Activated CD4-positive, alpha-beta T cell treated with anti-CD3 and anti-CD28 coated beads, Interleukin-2, amount 50 U/mL, for 16 hours (primary cell): ENCODE measurements at regions not wholly inside any gene's neighbourhood (a gene's known extent, or its start where the extent isn't known, plus 50 kb on each side); places are given as distances from the start of the nearest gene placed in this dataset.
"Not testable (repeated sequence)": the region's sequence is repeated elsewhere in the genome, so short reads cannot be mapped to it uniquely, and the experiment has no call there.

Experiments
- DNase-seq: peaks from one replicate; pipeline ENCODE4 v3.0.0-alpha.2; 2020

DNA sequence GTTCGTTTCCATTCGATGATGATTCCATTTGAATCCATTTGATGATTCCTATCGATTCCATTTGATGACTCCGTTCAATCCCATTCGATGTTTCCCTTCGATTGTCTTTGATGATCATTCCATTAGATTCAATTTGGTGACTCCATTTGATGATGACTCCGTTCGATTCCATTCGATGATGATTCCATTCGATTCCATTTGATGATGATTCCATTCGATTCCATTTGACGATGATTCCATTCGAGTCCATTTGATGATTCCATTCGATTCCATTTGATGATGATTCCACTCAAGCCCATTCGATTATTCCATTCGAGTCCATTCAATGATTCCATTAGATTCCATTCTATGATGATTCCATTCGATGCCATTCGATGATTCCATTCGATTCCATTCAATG lies 2730.6 kb downstream of the RPIA start:
- DNase-seq, result not testable (repeated sequence)

GRCh38 chr2:91427148-91427547 lies 2735.7 kb downstream of the RPIA start:
- DNase-seq, result not testable (repeated sequence)

DNA sequence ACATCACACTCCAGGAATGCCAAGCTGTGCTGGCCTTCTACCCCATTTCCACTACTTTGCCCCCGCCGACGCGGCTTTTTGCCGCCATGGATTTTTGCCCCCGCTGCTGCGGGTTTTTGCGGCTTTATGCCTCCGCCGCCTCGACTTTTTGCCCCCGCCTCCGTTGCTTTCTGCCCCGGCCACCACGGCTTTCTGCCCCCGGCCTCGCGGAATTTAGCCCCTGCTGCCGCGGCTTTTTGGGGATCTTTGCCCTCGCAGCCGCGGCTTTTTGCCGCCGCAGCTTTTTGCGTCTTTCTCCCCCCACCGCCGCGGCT lies 2750.4 kb downstream of the RPIA start:
- not testable (repeated sequence) for DNase-seq

DNA sequence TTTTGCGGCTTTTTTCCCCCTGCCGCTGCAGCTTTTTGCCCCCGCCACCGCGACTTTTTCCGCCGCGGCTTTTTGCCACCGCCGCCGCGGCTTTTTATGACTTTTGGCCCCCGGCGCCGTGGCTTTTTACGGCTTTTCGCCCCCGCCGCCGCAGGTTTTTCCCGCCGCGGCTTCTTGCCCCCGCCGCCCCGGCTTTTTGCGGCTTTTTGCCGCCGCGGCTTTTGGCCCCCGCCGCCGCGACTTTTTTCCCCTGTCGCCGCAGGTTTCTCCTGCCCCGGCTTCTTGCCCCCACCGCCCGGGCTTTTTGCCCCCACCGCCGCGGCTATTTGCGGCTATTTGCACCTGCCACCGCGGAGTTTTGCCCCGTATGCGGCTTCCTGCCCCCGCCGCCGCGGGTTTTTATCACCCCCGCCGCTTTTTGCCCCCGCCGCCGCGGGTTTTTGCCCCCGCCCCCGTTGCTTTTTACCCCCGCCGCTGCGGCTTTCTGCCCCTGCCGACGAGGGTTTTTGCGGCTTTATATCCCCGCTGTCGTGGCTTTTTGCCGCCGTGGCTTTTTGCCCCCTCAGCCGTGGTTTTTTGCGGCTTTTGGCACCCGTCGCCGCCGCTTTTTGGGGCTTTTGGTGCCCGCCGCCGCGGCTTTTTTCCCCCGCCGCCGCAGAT lies 2750.9 kb downstream of the RPIA start:
- no peak for DNase-seq

DNA sequence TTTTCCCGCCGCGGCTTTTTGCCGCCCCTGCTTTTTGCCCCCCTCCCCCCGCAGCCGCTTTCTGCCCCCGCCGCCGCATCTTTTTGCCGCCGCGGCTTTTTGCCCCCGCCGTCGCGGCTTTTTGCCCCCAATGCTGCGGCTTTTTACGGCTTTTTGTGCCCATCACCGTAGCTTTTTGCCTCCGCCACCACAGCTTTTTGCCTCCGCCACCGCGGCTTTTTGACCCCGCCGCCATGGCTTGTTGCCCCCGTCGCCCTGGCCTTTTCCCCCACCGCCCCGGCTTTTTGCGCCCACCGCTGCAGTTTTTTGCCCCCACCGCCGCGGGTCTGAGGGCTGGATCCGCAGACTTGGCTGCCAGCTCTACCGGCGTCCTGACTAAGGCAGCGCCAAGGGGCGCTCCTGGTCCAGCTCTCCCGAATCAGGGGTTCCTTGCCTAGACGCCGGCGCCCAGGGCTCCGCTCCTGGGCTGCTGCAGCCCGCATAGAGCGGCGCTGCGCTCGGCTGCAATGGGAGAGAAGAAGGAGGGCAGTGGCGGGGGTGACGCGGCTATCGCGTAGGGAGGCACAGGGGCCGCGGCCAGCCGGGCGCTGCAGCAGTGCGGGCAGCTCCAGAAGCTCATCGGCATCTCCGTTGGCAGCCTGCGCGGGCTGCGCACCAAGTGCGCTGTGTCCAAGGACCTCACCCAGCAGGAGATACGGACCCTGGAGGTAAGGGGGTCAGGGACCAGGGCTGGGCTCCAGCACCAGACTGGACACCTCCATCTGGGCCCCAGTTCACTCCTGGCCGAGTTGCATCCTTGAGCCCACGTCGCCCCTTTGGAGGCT lies 2751.6 kb downstream of the RPIA start:
- not testable (repeated sequence) for DNase-seq

DNA sequence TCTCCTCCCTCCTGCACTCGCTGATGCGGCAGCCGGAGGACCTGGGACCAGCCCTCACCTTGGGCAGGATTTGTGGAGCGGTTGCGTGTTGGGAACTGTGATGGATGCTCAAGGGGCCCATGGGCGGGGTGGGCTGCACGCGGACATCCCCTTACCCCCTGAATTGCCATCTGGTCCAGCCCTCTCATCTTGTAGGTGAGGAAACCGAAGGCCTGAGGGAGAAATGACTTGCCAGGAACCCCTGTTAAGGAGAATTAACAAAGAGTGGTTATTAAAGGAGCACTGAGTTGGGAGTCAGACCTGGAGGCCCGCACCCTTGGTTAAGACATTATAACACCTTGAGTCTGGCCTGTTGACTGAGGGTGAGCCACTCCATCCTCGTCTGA lies 2752.2 kb downstream of the RPIA start:
- DNase-seq, result not testable (repeated sequence)

DNA sequence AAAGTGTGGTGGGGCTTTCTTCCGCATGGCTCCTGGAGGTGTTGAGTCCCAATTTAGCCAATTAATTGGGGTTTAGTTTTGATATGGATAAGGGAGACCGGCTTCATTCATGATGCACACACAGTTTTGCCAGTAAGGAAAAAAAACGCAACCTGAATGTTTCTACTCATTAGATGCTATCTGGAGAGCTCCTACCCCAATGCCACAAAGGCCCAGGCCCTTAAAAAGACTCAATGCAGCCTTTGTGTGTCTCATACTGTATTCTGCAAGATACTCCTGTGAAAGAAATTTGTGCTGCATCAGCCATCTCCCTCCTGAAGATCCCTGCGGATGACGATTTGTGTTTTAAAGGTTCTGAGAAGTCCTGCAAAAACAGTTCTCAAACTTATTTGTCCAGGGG lies 2754.2 kb downstream of the RPIA start:
- DNase-seq, result not testable (repeated sequence)

DNA sequence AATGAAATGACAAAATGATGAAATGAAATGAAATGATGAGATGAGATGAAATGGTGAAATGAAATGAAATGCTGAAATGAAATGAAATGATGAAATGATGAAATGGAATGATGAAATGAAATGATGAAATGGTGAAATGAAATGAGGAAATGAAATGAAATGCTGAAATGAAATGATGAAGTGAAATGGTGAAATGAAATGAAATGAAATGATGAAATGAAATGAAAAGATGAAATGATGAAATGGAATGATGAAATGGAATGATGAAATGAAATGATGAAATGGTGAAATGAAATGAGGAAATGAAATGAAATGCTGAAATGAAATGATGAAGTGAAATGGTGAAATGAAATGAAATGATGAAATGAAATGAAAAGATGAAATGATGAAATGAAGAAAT lies 2755.0 kb downstream of the RPIA start:
- not testable (repeated sequence) for DNase-seq

DNA sequence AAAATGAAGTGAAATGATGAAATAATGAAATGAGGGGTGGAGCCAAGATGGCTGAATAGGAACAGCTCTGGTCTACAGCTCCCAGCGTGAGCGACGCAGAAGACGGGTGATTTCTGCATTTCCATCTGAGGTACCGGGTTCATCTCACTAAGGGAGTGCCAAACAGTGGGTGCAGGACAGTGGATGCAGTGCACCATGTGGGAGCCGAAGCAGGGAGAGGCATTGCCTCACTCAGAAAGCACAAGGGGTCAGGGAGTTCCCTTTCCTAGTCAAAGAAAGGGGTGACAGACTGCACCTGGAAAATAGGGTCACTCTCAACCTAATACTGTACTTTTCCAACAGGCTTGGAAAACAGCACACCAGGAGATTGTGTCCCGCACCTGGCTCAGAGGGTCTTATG lies 2755.4 kb downstream of the RPIA start:
- DNase-seq, result not testable (repeated sequence)

- DNase-seq, result not testable (repeated sequence)
Measured at GRCh38 chr2:91447508-91447907, 2756.0 kb downstream of the RPIA start.

- not testable (repeated sequence) for DNase-seq
Measured at GRCh38 chr2:91462292-91462691, 2770.8 kb downstream of the RPIA start.

GRCh38 chr2:91463007-91463406 lies 2771.5 kb downstream of the RPIA start:
- not testable (repeated sequence) for DNase-seq

DNA sequence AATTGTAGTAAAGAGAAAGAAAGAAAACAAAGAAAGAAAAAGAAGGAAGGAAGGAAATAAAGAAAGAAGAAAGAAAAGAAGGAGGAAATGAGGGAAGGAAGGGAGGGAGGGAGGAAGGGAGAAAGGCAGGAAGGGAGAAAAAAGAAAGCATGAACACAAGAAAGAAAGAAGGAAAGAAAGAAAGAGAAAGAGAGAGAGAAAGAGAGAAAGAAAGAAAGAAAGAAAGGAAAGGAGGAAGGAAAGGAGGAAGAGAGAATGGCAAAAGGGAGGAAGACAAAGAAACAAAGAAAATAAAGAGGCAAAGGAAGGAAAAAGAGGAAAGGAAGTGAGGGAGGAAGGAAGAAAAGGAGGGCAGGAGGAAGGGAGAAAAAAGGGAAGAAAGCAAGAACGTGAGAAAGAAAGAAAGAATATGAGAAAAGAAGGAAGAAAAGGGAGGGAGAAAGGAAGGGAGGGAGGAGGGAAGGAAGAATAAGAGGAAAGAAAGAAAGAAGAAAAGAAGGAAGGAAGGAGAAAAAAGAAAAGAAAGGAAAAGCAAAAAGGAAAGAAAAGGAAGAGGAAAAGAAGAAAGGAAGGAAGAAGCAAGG lies 2775.4 kb downstream of the RPIA start:
- DNase-seq, result not testable (repeated sequence)

DNA sequence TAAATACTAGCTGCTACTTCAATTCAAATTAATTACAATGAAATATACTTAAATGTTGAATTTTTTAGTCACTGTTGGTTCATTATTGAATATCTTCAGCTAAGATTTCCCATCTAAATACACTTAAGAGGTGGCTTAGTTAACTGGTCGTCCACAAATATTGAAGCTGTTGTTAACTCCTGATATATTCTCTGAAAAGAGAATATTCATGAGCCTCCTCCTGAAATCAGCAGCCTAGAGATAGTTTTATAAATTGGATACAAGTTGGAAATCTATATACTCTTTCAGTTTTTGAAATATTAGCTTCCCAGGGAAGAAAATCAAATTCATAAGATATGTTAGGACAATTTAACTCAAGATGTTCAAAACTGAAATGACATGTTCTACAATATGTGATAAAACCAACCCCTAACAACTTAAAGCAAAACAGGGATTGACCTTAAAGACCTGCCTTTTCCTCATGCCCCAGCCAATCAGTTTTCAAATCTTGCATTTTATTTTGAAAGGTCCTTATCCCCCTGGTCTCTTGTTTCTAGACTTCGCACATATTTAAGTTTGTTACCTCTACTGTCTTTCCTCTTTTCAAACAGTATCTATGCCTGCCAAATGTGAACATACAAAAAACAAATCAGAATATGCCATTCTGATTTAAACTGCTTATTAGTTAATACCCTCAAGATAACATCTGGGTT lies 2784.9 kb downstream of the RPIA start:
- not testable (repeated sequence) for DNase-seq

- not testable (repeated sequence) for DNase-seq
Measured at GRCh38 chr2:91476936-91477246, 2785.4 kb downstream of the RPIA start.

DNA sequence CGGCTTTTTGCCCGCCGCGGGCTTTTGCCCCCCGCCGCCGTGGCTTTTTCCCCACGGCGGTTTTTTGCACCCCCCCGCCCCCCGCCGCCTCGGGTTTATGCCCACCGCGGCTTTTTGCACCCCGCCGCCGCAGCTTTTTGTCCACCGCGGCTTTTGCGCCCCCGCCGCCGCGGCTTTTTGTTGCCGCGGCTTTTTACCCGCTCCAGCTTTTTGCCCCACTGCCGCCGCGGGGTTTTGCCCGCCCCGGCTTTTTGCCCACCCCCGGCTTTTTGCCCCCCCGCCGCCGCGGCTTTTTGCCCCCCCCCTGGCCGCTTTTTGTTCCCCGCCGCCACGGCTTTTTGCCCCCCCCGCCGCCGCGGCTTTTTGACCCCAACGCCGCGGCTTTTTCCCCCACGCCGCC lies 2785.8 kb downstream of the RPIA start:
- DNase-seq, result not testable (repeated sequence)

GRCh38 chr2:91477731-91478672 lies 2786.5 kb downstream of the RPIA start:
- no peak for DNase-seq

DNA sequence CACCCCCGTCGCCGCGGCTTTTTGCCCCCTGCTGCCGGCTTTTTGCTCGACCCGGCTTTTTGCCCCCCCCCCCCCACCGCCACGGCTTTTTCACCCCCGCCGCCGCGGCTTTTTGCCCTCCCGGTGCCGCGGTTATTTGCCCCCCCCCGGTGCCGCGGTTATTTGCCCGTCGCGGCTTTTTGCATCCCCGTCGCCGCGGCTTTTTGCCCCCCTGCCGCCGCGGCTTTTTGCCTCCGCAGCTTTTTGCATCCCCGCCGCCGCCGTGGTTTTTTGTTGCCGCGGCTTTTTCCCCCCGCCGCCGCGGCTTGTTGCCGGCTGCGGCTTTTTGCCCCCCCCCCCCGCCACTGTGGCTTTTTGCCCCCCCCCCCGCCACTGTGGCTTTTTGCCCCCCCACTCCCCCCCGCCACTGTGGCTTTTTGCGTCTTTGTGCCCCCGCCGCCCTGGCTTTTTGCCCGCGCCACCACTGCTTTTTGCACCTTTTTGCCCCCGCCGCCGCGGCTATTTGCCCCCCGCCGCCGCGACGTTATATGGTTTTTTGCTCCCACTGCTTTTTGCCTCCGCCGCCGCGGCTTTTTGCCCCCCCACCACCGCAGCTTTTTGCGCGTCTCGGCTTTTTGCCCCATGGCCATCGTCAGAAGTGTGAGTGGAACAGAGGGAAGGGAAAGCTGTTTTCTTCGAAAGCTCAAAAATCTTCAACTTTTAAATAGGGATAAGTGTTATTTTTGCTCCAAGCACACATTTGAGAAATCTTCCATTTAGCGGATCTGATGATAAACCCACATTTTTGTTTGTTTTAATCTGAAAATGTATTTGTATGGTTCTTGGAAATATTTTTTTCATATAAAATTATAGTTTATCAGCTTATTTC lies 2787.6 kb downstream of the RPIA start:
- DNase-seq, result not testable (repeated sequence)

GRCh38 chr2:91485226-91485625 lies 2793.8 kb downstream of the RPIA start:
- DNase-seq, result not testable (repeated sequence)

GRCh38 chr2:91497129-91498064 lies 2805.9 kb downstream of the RPIA start:
- not testable (repeated sequence) for DNase-seq
